Esophagus (tissue), 2 donors: ENCODE measurements at regions not wholly inside any gene's neighbourhood (a gene's known extent, or its start where the extent isn't known, plus 50 kb on each side); places are given as distances from the start of the nearest gene placed in this dataset.

Experiments used
- H3K27ac ChIP-seq, 2 donors: one replicate each; pipeline ENCODE4 v1.5.1; 2013; ENCODE audit warnings: low read depth in 2 of 2, mild to moderate bottlenecking in 2 of 2, inconsistent platforms in 1 of 2, low read length in 1 of 2, moderate library complexity in 1 of 2
- H3K27me3 ChIP-seq, 2 donors: one replicate each; pipeline ENCODE4 v1.6.1; 2013; ENCODE audit warnings: low read length in 2 of 2, control low read depth in 1 of 2, mild to moderate bottlenecking in 1 of 2; ENCODE audit not compliant: insufficient read depth in 2 of 2, control insufficient read depth in 1 of 2
- H3K36me3 ChIP-seq, 2 donors: one replicate each; pipeline ENCODE4 v1.6.1; 2013; ENCODE audit warnings: low read length in 1 of 2; ENCODE audit not compliant: control insufficient read depth in 2 of 2, insufficient read depth in 2 of 2
- H3K4me1 ChIP-seq, 2 donors: one replicate each; pipeline ENCODE4 v1.6.1; 2013; ENCODE audit warnings: low read length in 1 of 2; ENCODE audit not compliant: control insufficient read depth in 2 of 2, insufficient read depth in 2 of 2
- H3K4me3 ChIP-seq, 2 donors: one replicate each; pipeline ENCODE4 v1.5.1; 2013; ENCODE audit warnings: low read length in 2 of 2, mild to moderate bottlenecking in 2 of 2, low read depth in 1 of 2, moderate library complexity in 1 of 2
- H3K9me3 ChIP-seq, 2 donors: one replicate each; pipeline ENCODE4 v1.6.1; 2013; ENCODE audit warnings: mild to moderate bottlenecking in 2 of 2, low read depth in 1 of 2, low read length in 1 of 2, moderate library complexity in 1 of 2; ENCODE audit not compliant: control insufficient read depth in 2 of 2, insufficient read depth in 1 of 2
- WGBS, 2 donors: extraction: QIAGEN DNeasy Blood & Tissue Kit; methylation state at CpG; one replicate each; pipeline ENCODE4 v1.1.7; 2013; 5-methylcytosine and 5-hydroxymethylcytosine counted together
- donor health status: healthy with polysubstance abuse.
- donor health status: Bipolar disorder and iron deficiency.

DNA sequence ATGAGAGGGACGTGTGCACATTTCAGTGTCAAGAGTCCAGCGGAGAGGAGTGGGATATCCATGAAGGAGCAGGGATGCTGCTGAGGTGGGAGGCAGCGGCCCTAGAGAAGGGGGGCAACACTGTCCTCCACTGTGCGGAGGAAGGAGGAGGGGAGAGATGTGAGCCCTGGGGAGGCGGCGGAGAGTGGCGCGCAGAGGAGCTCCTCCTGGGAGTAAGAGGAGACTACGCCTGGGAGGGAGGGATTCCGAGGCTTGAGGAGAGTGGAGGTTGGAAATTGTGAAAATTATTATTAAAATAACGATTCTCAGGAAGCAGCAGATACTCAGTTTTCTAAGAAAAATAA, 142.7 kb downstream of the CEP57L1 start:
- Histone ChIP-seq H3K4me1 (no peaks in the 10 kb centered on the region), H3K4me3 (no peak overlapping the region), H3K36me3 (no peaks in the 10 kb centered on the region), H3K27ac (no peak overlapping the region), H3K9me3 (no peaks in the 10 kb centered on the region), H3K27me3 (no peaks in the 10 kb centered on the region)
- 92 to 93% methylated on average over 11 of the region's 11 CpGs for WGBS, 2 donors

- 80 to 83% methylated on average over 12 of the region's 12 CpGs for WGBS, 2 donors
- no peaks in the 10 kb centered on the region for H3K9me3 ChIP-seq
- H3K4me3 ChIP-seq: no peak overlapping the region
- no peaks in the 10 kb centered on the region for H3K4me1 ChIP-seq
- no peaks in the 10 kb centered on the region for H3K36me3 ChIP-seq
- no peak overlapping the region for H3K27ac ChIP-seq
- no peaks in the 10 kb centered on the region for H3K27me3 ChIP-seq
These were observed 142.0 kb downstream of the CEP57L1 start for GRCh38 chr6:109237077-109237985.

DNA sequence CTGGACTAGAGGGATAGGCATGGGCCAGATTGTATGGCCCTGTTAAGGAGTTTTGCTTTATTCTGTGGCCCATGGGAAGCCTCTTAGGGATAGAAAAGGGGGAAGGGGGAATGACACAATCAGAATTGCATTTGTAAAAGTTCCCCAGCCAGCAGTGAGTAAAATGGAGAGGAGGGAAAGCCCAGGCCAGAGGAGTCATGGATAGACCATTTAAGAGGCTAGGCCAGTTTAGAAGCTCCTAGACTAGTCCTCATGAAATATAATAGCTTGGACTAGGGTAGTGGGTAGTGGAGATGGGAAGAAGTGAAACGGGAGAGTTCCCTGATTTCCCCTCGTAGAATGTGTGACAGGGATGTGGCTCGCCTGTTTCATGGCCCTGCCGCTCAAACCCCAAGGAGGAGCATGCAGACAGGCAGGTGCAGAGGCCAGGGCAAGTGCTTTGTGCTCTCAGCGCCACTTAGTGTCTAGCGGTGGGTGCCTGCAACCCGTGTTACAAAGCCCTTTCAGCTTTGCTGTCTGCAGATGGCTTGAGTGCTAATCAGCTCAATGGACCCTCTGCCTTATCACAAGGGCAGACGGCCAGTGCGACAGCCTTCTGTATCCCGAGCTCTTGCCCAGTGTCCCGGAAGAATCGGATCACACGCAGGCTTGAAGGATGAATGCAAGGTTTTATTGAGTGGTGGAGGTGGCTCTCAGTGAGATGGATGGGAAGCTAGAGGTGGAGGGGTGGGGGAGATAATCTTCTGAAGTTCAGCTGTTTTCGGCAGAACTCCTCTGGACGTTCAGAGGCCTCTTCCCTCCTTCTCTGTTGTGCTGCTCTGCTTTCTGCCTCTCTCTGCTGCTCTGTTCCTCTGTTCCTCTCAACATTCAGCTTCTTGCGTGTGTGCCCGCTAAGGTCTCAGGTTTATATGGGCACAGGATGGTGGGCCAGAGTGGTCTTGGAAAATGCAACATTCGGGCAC, 141.1 kb downstream of the CEP57L1 start:
- WGBS, 2 donors: 67 to 74% methylated on average over 18 of the region's 18 CpGs
- Histone ChIP-seq H3K36me3 (no peaks in the 10 kb centered on the region), H3K27ac (no peak overlapping the region), H3K9me3 (no peaks in the 10 kb centered on the region), H3K4me1 (no peaks in the 10 kb centered on the region), H3K27me3 (no peaks in the 10 kb centered on the region), H3K4me3 (no peak overlapping the region)

- WGBS, 2 donors: 87 to 88% methylated on average over 3 of the region's 3 CpGs
- Histone ChIP-seq H3K27me3 (no peaks in the 10 kb centered on the region), H3K4me3 (no peak overlapping the region), H3K27ac (no peak overlapping the region), H3K4me1 (no peaks in the 10 kb centered on the region), H3K9me3 (no peaks in the 10 kb centered on the region), H3K36me3 (no peaks in the 10 kb centered on the region)
These were observed 140.3 kb downstream of the CEP57L1 start for GRCh38 chr6:109235481-109236038.

DNA sequence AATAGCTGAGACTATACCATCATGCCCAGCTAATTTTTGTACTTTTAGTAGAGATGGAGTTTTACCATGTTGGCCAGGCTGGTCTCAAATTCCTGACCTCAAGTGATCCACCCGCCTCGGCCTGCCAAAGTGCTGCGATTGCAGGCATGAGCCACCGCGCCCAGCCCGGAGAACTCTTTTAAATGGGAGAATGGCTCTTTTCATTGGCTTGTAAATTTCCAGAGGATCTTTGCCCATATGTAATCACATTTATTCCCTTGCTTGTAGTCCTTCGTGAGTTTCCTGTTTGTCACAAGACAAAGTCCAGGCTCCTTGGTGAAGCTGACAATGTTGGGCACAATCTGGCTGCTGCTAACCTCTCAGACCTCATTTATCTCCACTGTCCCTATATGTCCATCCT, 135.1 kb downstream of the CEP57L1 start:
- no peaks in the 10 kb centered on the region for H3K36me3 ChIP-seq
- no peaks in the 10 kb centered on the region for H3K9me3 ChIP-seq
- WGBS, 2 donors: 93 to 95% methylated on average over 7 of the region's 7 CpGs
- no peak overlapping the region for H3K27ac ChIP-seq
- no peaks in the 10 kb centered on the region for H3K27me3 ChIP-seq
- no peaks in the 10 kb centered on the region for H3K4me1 ChIP-seq
- H3K4me3 ChIP-seq: no peak overlapping the region

GRCh38 chr6:109229536-109229935, 134.2 kb downstream of the CEP57L1 start:
- 57 to 71% methylated on average over 4 of the region's 4 CpGs for WGBS, 2 donors
- peak overlapping the region in 1 of 2 donors; percentile 21 for H3K27ac ChIP-seq

GRCh38 chr6:109227646-109228045, 132.3 kb downstream of the CEP57L1 start:
- Histone ChIP-seq H3K4me1 (no peaks in the 10 kb centered on the region), H3K4me3 (no peak overlapping the region), H3K27me3 (no peaks in the 10 kb centered on the region), H3K27ac (no peak overlapping the region), H3K36me3 (no peaks in the 10 kb centered on the region), H3K9me3 (no peaks in the 10 kb centered on the region)

More at GRCh38 chr6:109229536-109229935, 134.2 kb downstream of the CEP57L1 start:
- H3K4me3 ChIP-seq: no peak overlapping the region
- H3K4me1 ChIP-seq: no peaks in the 10 kb centered on the region
- no peaks in the 10 kb centered on the region for H3K9me3 ChIP-seq
- no peaks in the 10 kb centered on the region for H3K36me3 ChIP-seq
- H3K27me3 ChIP-seq: no peaks in the 10 kb centered on the region

DNA sequence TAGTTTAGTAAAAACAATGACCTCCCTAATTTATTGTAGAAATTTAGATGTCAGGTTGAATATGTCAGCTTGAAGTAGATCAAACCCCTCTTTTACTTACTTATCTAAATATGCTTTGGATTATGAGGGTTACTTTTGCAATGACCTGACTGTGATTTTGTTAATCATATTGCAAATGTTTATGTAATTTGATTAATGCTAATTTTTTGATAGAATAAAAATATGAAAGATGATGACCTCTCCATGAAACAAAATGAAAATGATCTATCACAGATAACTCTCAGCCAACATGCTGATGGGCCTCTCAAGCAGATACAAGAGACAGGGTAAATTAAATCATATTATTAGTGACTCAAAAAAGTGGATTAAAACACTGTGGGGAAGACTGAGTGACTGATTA, 131.0 kb downstream of the CEP57L1 start:
- no peaks in the 10 kb centered on the region for H3K36me3 ChIP-seq
- no peak overlapping the region for H3K27ac ChIP-seq
- H3K9me3 ChIP-seq: no peaks in the 10 kb centered on the region
- no peak overlapping the region for H3K4me3 ChIP-seq
- H3K4me1 ChIP-seq: no peaks in the 10 kb centered on the region
- H3K27me3 ChIP-seq: no peaks in the 10 kb centered on the region

DNA sequence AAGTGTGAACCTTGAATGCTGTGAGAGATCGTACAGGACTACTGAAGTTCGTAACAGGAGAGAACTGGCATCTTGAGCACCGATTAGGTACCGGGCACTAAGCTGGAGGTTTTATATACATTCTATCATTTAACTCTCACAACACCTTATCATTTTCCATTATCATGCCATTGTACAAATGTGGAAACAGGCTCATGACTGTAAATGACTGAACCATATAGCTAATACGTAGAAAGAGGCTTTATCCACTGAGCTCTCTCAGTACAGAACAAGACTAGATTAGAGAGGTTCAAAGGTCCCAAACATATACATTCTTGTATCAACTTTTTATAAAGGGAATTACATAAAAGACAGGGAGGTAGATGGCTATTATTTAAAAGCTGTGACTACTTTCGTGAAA, 130.6 kb downstream of the CEP57L1 start:
- 82 to 87% methylated on average over 6 of the region's 6 CpGs for WGBS, 2 donors
- no peak overlapping the region for H3K27ac ChIP-seq
- H3K4me3 ChIP-seq: no peak overlapping the region
- H3K9me3 ChIP-seq: no peaks in the 10 kb centered on the region
- H3K36me3 ChIP-seq: no peaks in the 10 kb centered on the region
- no peaks in the 10 kb centered on the region for H3K27me3 ChIP-seq
- H3K4me1 ChIP-seq: no peaks in the 10 kb centered on the region
